Keratinocyte (primary cell): ENCODE measurements at regions not wholly inside any gene's neighbourhood (a gene's known extent, or its start where the extent isn't known, plus 50 kb on each side); places are given as distances from the start of the nearest gene placed in this dataset.
"Not testable (repeated sequence)": the region's sequence is repeated elsewhere in the genome, so short reads cannot be mapped to it uniquely, and the experiment has no call there.

ENCODE experiments used
- DNase-seq: peaks from one replicate; pipeline ENCODE4 v3.0.0-alpha.2; 2011; ENCODE audit warnings: low read depth, missing footprints, low spot score
- FAIRE-seq: peaks from 2 replicates; lab custom pipeline; 2011; peaks lifted over from hg19 to GRCh38; lab: Jason Lieb, UNC
- H2AFZ ChIP-seq: 2 replicates; pipeline ENCODE4 v1.6.0; 2012; ENCODE audit warnings: low read length, control low read depth, inconsistent platforms; ENCODE audit not compliant: control insufficient read depth
- H3K27ac ChIP-seq: 2 replicates; pipeline ENCODE4 v1.5.1; 2011; ENCODE audit warnings: low read length; ENCODE audit not compliant: control insufficient read depth, insufficient read depth
- H3K27me3 ChIP-seq: 3 replicates; pipeline ENCODE4 v1.6.0; 2011; ENCODE audit warnings: low read length; ENCODE audit not compliant: control insufficient read depth, insufficient read depth; ENCODE audit errors: extremely low read depth
- H3K36me3 ChIP-seq, 2 experiments: 2 replicates in 1 of 2; 3 replicates in 1 of 2; pipeline ENCODE4 v1.5.1; 2011; ENCODE audit warnings: low read length in 2 of 2, mild to moderate bottlenecking in 1 of 2; ENCODE audit not compliant: control insufficient read depth in 2 of 2, insufficient read depth in 2 of 2; ENCODE audit errors: extremely low read depth in 1 of 2
- H3K4me1 ChIP-seq: 3 replicates; pipeline ENCODE4 v1.5.1; 2011; ENCODE audit warnings: low read length; ENCODE audit not compliant: control insufficient read depth, insufficient read depth; ENCODE audit errors: extremely low read depth
- H3K4me2 ChIP-seq: 3 replicates; pipeline ENCODE4 v1.6.0; 2011; ENCODE audit warnings: low read depth, low read length; ENCODE audit not compliant: control insufficient read depth, insufficient read depth; ENCODE audit errors: extremely low read depth
- H3K4me3 ChIP-seq, 3 experiments: fragments of 200-600 bp in 1 of 3; sonication (generic) in 1 of 3; 2 replicates in 2 of 3; 3 replicates in 1 of 3; pipeline ENCODE4 v1.5.1; 2011 to 2016; ENCODE audit warnings: low read length in 3 of 3, mild to moderate bottlenecking in 3 of 3, control low read depth in 2 of 3, inconsistent platforms in 1 of 3, low read depth in 1 of 3, mixed read lengths in 1 of 3, mixed run types in 1 of 3, moderate library complexity in 1 of 3; ENCODE audit not compliant: control insufficient read depth in 2 of 3, insufficient read depth in 2 of 3; ENCODE audit errors: extremely low read depth in 1 of 3
- H3K79me2 ChIP-seq: 2 replicates; pipeline ENCODE4 v1.6.0; 2012; ENCODE audit warnings: low read length; ENCODE audit not compliant: control insufficient read depth, insufficient read depth
- H3K9ac ChIP-seq: 3 replicates; pipeline ENCODE4 v1.6.0; 2011; ENCODE audit warnings: low read length; ENCODE audit not compliant: control insufficient read depth, insufficient read depth; ENCODE audit errors: extremely low read depth
- H3K9me1 ChIP-seq: 3 replicates; pipeline ENCODE4 v1.6.0; 2011; ENCODE audit warnings: low read length; ENCODE audit not compliant: control insufficient read depth, insufficient read depth; ENCODE audit errors: extremely low read depth
- H3K9me3 ChIP-seq: 2 replicates; pipeline ENCODE4 v1.5.1; 2012; ENCODE audit warnings: low read depth, low read length; ENCODE audit not compliant: control insufficient read depth
- H4K20me1 ChIP-seq: 3 replicates; pipeline ENCODE4 v1.6.0; 2011; ENCODE audit warnings: low read length; ENCODE audit not compliant: control insufficient read depth, insufficient read depth; ENCODE audit errors: extremely low read depth
- EZH2 ChIP-seq: IDR thresholded peaks from one replicate; pipeline ENCODE4 v1.6.1; 2012; ENCODE audit warnings: inconsistent platforms, mild to moderate bottlenecking, low read length, moderate library complexity
- dilution Hi-C: fragments of 300-500 bp; cut with MboI; formaldehyde crosslinking; loops from one replicate; pipeline ENCODE4 v1.7.0; 2020; ENCODE audit warnings: low sequenced_read_pairs; ENCODE audit not compliant: extremely low pct_ligation_motif_present
- TF ChIP-seq, protein P1 (sequence below), 3 experiments: IDR thresholded peaks in 1 of 3; conservative IDR thresholded peaks in 1 of 3; optimal IDR thresholded peaks in 1 of 3; 2 replicates in 2 of 3; 3 replicates in 1 of 3; pipeline versions ENCODE3 to v1.5.1; 2011; ENCODE audit warnings: low read length in 3 of 3, mild to moderate bottlenecking in 3 of 3, moderate library complexity in 2 of 3, control low read depth in 1 of 3, inconsistent platforms in 1 of 3; ENCODE audit not compliant: insufficient read depth in 2 of 3; ENCODE audit errors: extremely low read depth in 1 of 3

DNA sequence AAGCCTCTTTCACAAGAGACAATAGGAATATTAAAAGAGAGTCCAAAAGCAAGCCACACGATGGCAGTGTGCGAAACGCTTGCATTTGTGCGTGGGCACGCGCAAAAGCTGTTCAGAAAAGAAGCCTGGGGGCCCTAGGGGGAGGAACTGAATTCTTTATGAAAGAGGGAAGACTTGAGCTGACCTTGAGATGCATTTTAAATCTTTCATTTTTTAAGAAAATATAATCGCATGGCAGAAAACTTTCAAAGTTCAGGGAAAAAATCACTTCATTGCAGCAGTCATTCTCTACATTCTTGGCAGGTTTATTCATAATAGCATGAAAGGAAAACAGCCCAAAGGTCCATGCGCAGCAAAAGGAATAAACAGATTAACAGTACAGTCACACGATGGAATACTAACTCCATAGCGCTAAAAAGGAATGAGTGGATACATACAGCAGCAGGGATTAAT lies 206.5 kb upstream of the PRKCQ start:
- dilution Hi-C loops: no loop called here
- Histone ChIP-seq H3K79me2 (no peaks in the 10 kb centered on the region), H3K36me3 (peaks cover 2 to 20% of the 10 kb centered on the region in 2 experiments), H4K20me1 (no peaks in the 10 kb centered on the region), H3K4me1 (peaks cover 33% of the 10 kb centered on the region), H3K9ac (no peak overlapping the region), H2AFZ (peak overlapping the region; percentile 52), H3K9me3 (no peaks in the 10 kb centered on the region), H3K27me3 (no peaks in the 10 kb centered on the region), H3K27ac (no peak overlapping the region), H3K4me2 (peak overlapping the region; percentile 63), H3K9me1 (no peaks in the 10 kb centered on the region), H3K4me3 (peak overlapping the region in 2 of 3 experiments; percentile 17 to 55)
- FAIRE-seq (peak; percentile 75), DNase-seq (no peak)
- no peak for TF ChIP-seq EZH2
- TF ChIP-seq, protein P1, sequence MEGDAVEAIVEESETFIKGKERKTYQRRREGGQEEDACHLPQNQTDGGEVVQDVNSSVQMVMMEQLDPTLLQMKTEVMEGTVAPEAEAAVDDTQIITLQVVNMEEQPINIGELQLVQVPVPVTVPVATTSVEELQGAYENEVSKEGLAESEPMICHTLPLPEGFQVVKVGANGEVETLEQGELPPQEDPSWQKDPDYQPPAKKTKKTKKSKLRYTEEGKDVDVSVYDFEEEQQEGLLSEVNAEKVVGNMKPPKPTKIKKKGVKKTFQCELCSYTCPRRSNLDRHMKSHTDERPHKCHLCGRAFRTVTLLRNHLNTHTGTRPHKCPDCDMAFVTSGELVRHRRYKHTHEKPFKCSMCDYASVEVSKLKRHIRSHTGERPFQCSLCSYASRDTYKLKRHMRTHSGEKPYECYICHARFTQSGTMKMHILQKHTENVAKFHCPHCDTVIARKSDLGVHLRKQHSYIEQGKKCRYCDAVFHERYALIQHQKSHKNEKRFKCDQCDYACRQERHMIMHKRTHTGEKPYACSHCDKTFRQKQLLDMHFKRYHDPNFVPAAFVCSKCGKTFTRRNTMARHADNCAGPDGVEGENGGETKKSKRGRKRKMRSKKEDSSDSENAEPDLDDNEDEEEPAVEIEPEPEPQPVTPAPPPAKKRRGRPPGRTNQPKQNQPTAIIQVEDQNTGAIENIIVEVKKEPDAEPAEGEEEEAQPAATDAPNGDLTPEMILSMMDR (optimal IDR thresholded peaks at IDR 0.05 in 1 of 3, IDR thresholded peaks at IDR 0.05 in 1 of 3, conservative IDR thresholded peaks at IDR 0.05 in 1 of 3; ENCODE audit: extremely low read depth in 1 of 3, insufficient read depth in 2 of 3, low read length in 3 of 3): peak; percentile 56 to 68 (median 62)

DNA sequence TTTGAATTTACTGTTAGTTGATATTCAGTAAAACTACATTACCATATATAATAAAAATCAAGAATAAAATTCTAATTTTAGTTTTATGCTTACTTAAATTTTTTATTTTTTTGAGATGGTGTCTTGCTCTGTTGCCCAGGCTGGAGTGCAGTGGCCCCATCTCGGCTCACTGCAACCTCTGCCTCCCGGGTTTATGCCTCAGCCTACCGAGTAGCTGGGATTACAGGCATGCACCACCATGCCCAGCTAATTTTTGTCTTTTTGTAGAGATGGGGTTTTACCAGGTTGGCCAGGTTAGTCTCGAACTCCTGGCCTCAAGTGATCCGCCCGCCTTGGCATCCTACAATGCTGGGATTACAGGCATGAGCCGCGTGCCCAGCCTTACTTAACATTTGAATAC lies 204.4 kb upstream of the PRKCQ start:
- H3K4me3 ChIP-seq, H2AFZ ChIP-seq, H3K27ac ChIP-seq, DNase-seq, H3K27me3 ChIP-seq, H3K9me3 ChIP-seq, H3K79me2 ChIP-seq, H4K20me1 ChIP-seq, dilution Hi-C loops, H3K9me1 ChIP-seq, FAIRE-seq, H3K4me2 ChIP-seq, H3K9ac ChIP-seq: not testable (repeated sequence)
- H3K36me3 ChIP-seq: peaks cover 0 to 13% of the 10 kb centered on the region in 2 experiments
- peaks cover 37% of the 10 kb centered on the region for H3K4me1 ChIP-seq

DNA sequence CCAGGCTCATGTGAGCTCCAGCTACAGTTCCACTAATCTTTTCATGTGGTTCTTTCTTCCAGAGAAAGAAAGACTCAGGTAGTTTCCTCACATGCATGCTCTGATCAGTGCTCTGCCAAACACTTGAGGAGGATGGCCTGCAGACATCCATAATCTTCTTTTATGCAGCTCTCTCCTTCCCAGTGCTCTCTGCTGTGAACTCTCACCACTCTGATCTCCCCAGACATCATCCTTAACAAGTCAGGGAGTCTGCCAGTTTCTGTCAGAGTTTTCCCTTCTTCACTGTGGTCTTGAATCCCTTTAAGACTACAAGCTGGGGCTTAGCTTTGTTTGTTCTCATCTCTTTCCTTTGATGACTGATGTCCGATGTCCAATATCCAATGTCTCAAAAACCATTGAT lies 203.4 kb upstream of the PRKCQ start:
- Histone ChIP-seq H3K27me3 (no peaks in the 10 kb centered on the region), H3K9me3 (no peaks in the 10 kb centered on the region), H3K27ac (no peak overlapping the region), H3K36me3 (peaks cover 0 to 13% of the 10 kb centered on the region in 2 experiments), H3K4me1 (peaks cover 37% of the 10 kb centered on the region), H2AFZ (peak overlapping the region; percentile 18), H3K4me3 (no peak overlapping the region), H3K4me2 (peak overlapping the region; percentile 87), H3K79me2 (no peaks in the 10 kb centered on the region), H4K20me1 (no peaks in the 10 kb centered on the region), H3K9ac (no peak overlapping the region), H3K9me1 (no peaks in the 10 kb centered on the region)
- TF ChIP-seq EZH2: no peak
- TF ChIP-seq, protein P1 (optimal IDR thresholded peaks at IDR 0.05 in 1 of 3, IDR thresholded peaks at IDR 0.05 in 1 of 3, conservative IDR thresholded peaks at IDR 0.05 in 1 of 3; ENCODE audit: extremely low read depth in 1 of 3, insufficient read depth in 2 of 3, low read length in 3 of 3): no peak
- FAIRE-seq (no peak), DNase-seq (no peak)
- dilution Hi-C loops: no loop called here
